Loucy (cell line): ENCODE measurements at regions not wholly inside any gene's neighbourhood (a gene's known extent, or its start where the extent isn't known, plus 50 kb on each side); places are given as distances from the start of the nearest gene placed in this dataset.

ENCODE experiments used
- EZH2phosphoT487 ChIP-seq: fragments of 200-600 bp; IDR thresholded peaks from 2 replicates; pipeline ENCODE4 v1.6.1; 2018; ENCODE audit warnings: antibody characterized with exemption, mild to moderate bottlenecking, moderate library complexity, borderline replicate concordance
- TF ChIP-seq, protein P1 (sequence below): fragments of 200-600 bp; sonication (generic); conservative IDR thresholded peaks from 2 replicates; pipeline ENCODE4 v1.5.1; 2014; ENCODE audit warnings: mild to moderate bottlenecking, antibody characterized with exemption, low read length

DNA sequence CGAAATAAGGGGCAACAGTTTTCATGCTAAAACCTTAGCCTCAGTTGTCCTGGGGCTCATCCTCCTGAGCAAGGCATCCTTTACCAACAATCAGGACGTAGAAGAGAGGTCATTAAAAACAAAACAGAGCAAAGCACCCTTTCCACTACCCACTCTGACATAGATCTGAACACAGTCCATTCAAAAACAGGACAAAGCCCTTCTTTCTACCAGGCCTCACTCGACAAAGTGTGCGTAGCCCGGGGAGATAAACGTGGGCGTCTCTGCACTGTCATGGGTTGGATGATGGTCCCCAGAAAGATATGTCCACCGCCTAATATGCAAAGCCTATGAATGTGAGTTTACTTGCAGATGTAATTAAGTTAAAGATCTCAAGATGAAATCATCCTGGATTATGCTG is 60.6 kb upstream of the TAS2R1 start:
- TF ChIP-seq, protein P1, sequence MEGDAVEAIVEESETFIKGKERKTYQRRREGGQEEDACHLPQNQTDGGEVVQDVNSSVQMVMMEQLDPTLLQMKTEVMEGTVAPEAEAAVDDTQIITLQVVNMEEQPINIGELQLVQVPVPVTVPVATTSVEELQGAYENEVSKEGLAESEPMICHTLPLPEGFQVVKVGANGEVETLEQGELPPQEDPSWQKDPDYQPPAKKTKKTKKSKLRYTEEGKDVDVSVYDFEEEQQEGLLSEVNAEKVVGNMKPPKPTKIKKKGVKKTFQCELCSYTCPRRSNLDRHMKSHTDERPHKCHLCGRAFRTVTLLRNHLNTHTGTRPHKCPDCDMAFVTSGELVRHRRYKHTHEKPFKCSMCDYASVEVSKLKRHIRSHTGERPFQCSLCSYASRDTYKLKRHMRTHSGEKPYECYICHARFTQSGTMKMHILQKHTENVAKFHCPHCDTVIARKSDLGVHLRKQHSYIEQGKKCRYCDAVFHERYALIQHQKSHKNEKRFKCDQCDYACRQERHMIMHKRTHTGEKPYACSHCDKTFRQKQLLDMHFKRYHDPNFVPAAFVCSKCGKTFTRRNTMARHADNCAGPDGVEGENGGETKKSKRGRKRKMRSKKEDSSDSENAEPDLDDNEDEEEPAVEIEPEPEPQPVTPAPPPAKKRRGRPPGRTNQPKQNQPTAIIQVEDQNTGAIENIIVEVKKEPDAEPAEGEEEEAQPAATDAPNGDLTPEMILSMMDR, result no peak
- no peak for TF ChIP-seq EZH2phosphoT487
